Osteocyte (in vitro differentiated cells): ENCODE measurements at regions not wholly inside any gene's neighbourhood (a gene's known extent, or its start where the extent isn't known, plus 50 kb on each side); places are given as distances from the start of the nearest gene placed in this dataset.
"Not testable (repeated sequence)": the region's sequence is repeated elsewhere in the genome, so short reads cannot be mapped to it uniquely, and the experiment has no call there.

ENCODE experiments used
- DNase-seq: peaks from one replicate; pipeline ENCODE4 v3.0.0; 2021; ENCODE audit warnings: mixed read lengths; ENCODE audit not compliant: unreplicated experiment; ENCODE audit errors: extremely low spot score
- H3K27ac Mint-ChIP-seq: one replicate; pipeline ENCODE4 v1.8.0; 2021; ENCODE audit warnings: mild to moderate bottlenecking, mixed read lengths; ENCODE audit not compliant: unreplicated experiment
- H3K27me3 Mint-ChIP-seq: one replicate; pipeline ENCODE4 v1.8.0; 2021; ENCODE audit warnings: mixed read lengths; ENCODE audit not compliant: unreplicated experiment
- H3K36me3 Mint-ChIP-seq: one replicate; pipeline ENCODE4 v1.8.0; 2021; ENCODE audit warnings: mixed read lengths; ENCODE audit not compliant: unreplicated experiment
- H3K4me1 Mint-ChIP-seq: one replicate; pipeline ENCODE4 v1.8.0; 2021; ENCODE audit warnings: mixed read lengths; ENCODE audit not compliant: unreplicated experiment
- H3K4me3 Mint-ChIP-seq: one replicate; pipeline ENCODE4 v1.8.0; 2021; ENCODE audit warnings: mild to moderate bottlenecking, moderate library complexity, mixed read lengths; ENCODE audit not compliant: unreplicated experiment
- H3K9me3 Mint-ChIP-seq: one replicate; pipeline ENCODE4 v1.8.0; 2021; ENCODE audit warnings: mixed read lengths; ENCODE audit not compliant: unreplicated experiment
- CTCF ChIP-seq: fragments of 200-600 bp; sonication (generic); IDR thresholded peaks from 2 replicates; pipeline ENCODE4 v1.5.0; 2021; ENCODE audit warnings: antibody characterized with exemption, mild to moderate bottlenecking, moderate library complexity

- Mint-ChIP-seq H3K4me1 (no peaks in the 10 kb centered on the region), H3K9me3 (no peaks in the 10 kb centered on the region), H3K27ac (no peak overlapping the region), H3K27me3 (no peaks in the 10 kb centered on the region), H3K36me3 (no peaks in the 10 kb centered on the region), H3K4me3 (no peak overlapping the region)
- TF ChIP-seq CTCF: no peak
- no peak for DNase-seq
These were observed 1747.9 kb upstream of the SPRY2 start for GRCh38 chr13:82088781-82089180.

- Mint-ChIP-seq H3K27ac (no peak overlapping the region), H3K9me3 (no peaks in the 10 kb centered on the region), H3K4me1 (no peaks in the 10 kb centered on the region), H3K27me3 (no peaks in the 10 kb centered on the region), H3K4me3 (no peak overlapping the region), H3K36me3 (no peaks in the 10 kb centered on the region)
- no peak for DNase-seq
- TF ChIP-seq CTCF: no peak
These were observed 1735.6 kb upstream of the SPRY2 start for GRCh38 chr13:82076496-82076895.

GRCh38 chr13:82070416-82070815, 1729.5 kb upstream of the SPRY2 start:
- no peaks in the 10 kb centered on the region for H3K36me3 Mint-ChIP-seq
- no peak overlapping the region for H3K27ac Mint-ChIP-seq
- no peak overlapping the region for H3K4me3 Mint-ChIP-seq
- no peak for TF ChIP-seq CTCF
- H3K27me3 Mint-ChIP-seq: no peaks in the 10 kb centered on the region
- DNase-seq: no peak
- H3K9me3 Mint-ChIP-seq: no peaks in the 10 kb centered on the region
- H3K4me1 Mint-ChIP-seq: no peaks in the 10 kb centered on the region

- H3K27me3 Mint-ChIP-seq: peaks cover 2% of the 10 kb centered on the region
- DNase-seq: no peak
- H3K4me3 Mint-ChIP-seq: no peak overlapping the region
- no peaks in the 10 kb centered on the region for H3K4me1 Mint-ChIP-seq
- no peak for TF ChIP-seq CTCF
- H3K27ac Mint-ChIP-seq: no peak overlapping the region
- no peaks in the 10 kb centered on the region for H3K36me3 Mint-ChIP-seq
- no peaks in the 10 kb centered on the region for H3K9me3 Mint-ChIP-seq
These were observed 1721.8 kb upstream of the SPRY2 start for GRCh38 chr13:82062772-82063171.

GRCh38 chr13:82058364-82058763, 1717.4 kb upstream of the SPRY2 start:
- Mint-ChIP-seq H3K4me1 (no peaks in the 10 kb centered on the region), H3K27me3 (no peaks in the 10 kb centered on the region), H3K27ac (no peak overlapping the region), H3K4me3 (no peak overlapping the region), H3K36me3 (no peaks in the 10 kb centered on the region), H3K9me3 (no peaks in the 10 kb centered on the region)
- DNase-seq: no peak
- TF ChIP-seq CTCF: no peak

- H3K4me1 Mint-ChIP-seq, H3K27ac Mint-ChIP-seq, H3K27me3 Mint-ChIP-seq, H3K4me3 Mint-ChIP-seq, DNase-seq, H3K36me3 Mint-ChIP-seq: not testable (repeated sequence)
- peaks cover 11% of the 10 kb centered on the region for H3K9me3 Mint-ChIP-seq
These were observed 1704.4 kb upstream of the SPRY2 start for GRCh38 chr13:82045316-82045715.
